GM19372 (cell line): ENCODE measurements at regions not wholly inside any gene's neighbourhood (a gene's known extent, or its start where the extent isn't known, plus 50 kb on each side); places are given as distances from the start of the nearest gene placed in this dataset.
A peak's percentile ranks its signal among the peaks of the same experiment; 100 is the strongest.
"Not testable (repeated sequence)": the region's sequence is repeated elsewhere in the genome, so short reads cannot be mapped to it uniquely, and the experiment has no call there.

Source experiments
- ATAC-seq: cut with Tn5 transposase; IDR thresholded peaks from one replicate; pipeline ENCODE4 v1.9.1; 2021; ENCODE audit warnings: mild to moderate bottlenecking, low read depth, moderate library complexity; ENCODE audit not compliant: unreplicated experiment

DNA sequence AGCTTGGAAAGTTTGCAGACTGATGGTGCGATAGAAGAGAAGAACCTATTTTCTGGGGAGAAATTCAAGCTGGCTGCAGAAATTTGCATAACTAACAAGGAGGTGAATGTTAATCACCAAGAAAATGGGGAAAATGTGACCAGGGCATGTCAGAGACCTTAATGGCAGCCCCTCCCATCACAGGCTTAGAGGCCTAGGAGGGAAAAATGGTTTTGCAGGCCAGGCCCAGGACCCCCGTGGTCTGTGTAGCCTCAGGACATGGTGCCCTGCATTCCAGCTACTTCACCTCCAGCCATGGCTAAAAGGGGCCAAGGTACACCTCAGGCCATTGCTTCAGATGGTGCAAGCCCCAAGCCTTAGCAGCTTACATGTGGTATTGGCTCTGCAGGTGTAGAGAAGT is 207.1 kb upstream of the CXorf66 start:
- no peak for ATAC-seq

DNA sequence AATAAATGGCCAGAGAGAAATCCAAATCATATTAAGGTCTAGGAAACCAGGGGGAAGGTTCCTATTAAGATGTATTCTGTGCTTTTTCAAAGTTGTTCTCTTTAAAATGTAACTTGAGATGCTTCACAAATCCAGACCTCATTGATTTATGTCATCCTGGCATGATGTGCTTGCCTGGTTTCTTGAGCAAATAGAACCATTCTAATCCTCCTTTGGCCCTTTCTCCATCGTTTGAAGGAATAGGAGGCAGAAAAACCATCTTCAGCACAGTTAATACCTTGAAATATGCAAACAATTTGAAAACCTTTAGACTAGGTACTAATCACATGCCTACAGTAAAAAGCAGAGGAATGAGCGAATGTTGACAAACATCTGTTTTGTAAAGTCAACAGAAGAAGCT is 202.2 kb upstream of the CXorf66 start:
- ATAC-seq, result no peak

DNA sequence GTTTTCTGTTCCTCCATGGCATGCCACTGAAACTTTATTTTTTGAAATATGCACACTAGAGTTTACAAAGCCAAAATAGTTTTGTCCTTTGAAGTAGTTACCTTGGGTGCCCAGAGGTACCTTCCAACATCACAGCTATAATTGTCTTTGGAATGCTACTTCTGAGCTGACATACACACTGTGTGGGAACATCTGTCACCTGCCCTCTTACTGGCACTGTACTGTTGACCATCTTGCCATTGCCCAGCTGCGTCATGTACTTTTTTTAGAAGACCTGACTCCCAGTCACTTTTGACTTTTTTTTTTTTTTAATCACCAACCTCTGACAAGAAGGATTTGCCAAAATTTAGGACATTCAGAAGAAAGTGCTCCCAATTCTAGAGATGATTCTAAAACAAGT is 200.5 kb upstream of the CXorf66 start:
- no peak for ATAC-seq

DNA sequence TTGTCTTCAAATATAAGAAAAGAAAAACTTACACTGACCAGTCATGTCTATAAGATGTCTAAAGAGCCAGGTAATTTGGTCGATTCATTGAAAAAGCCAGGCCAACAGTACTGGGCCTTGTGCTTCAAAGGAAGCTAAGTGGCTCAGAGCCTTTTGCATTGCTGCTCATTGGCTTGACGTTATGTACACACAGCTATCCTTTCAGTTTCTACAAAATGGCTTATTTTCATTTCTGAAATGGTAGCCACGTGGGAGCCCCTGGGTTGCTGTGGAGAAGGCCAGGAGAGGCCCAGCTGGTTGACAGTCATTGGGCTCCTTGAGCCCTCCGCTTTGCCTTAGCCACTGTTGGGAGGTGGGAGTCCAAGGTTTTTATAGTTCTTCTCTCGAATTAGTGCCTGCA is 199.1 kb upstream of the CXorf66 start:
- ATAC-seq, result no peak

DNA sequence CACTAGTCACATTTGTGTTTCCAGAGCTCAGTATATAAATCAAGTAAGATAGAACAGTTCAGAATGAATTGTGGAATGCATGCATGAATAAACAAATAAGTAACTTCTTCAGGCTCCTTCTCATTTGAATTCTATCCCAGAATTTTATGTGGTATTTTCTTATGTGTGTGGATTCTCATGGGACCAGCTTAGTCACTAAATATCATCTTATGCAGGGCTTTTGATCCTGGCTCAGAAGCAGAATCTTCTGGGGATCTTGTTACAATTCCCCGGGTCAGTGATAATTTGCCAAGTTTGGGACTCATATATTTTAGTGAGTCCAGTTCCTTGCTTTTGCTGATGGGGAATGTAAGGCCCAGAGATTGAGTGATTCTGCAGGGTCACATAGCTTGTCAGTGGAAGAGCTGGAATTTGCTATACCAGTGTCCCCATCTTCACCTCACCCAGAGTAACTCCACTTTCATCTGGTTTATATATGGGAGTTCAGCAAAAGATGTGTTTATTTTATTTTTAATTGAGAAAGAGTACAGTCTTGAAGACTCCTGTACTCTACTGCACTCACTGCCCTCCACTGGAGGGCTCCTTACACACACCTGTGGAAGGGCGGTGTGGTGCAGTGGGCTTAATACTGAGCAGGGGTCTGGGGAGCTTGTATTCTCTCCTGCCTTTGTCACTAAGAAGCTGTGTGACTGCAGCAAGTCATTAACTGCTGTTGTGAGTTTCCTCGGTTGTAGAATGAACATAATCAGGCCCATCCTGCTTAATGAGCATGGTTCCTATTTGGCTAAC is 198.2 kb upstream of the CXorf66 start:
- no peak for ATAC-seq

DNA sequence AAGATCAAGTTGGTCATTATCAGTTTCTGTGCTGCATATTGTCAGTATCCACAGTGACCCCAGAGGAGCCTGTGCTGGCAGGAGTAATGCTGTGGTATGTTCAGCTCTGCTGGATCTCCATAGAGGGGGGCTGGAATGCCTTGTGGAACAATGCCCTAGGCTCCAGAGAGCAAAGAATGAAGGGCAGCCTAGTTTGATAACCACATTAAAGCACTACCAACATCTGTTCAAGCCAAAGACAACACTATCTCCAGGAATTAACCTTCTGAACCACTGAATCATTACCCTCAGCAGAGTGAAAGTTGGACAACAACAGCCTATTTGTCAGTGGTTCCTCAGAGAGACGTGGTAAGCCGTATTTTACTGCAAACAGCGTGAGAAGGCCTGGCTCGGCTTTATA is 192.3 kb upstream of the CXorf66 start:
- ATAC-seq, result no peak

DNA sequence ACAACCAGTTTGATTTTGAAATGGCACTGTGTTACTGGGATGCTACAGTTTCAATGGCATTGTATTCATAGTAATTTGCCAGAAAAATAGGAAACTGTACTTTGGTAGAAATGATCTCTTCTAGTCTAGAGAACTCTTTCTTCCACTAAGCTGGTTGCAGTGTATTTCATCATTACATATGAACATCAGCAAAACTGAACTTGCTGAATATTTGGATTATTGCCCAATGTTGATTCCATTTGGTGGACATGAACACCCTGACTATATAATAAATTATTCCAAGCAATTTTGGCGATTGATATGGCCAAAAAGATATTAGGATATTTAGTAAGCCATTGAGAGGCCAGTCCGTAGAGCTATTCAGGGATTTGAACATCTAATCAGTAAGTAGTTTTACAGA is 191.8 kb upstream of the CXorf66 start:
- no peak for ATAC-seq

DNA sequence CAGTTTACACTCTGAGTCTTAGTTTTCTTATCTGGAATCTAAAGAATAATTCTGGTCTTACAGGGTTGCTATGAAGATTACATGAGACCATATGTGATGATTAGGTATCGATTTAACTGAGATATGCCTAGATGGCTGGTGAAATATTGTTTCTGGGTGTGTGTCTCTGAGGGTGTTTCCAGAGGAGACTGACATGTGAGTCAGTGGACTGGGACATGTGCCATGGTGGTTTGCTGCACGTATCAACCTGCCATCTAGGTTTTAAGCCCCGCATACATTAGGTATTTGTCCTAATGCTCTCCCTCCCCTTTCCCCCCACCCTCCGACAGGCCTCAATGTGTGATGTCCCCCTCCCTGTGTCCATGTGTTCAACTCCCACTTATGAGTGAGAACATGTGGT is 186.0 kb upstream of the CXorf66 start:
- no peak for ATAC-seq

DNA sequence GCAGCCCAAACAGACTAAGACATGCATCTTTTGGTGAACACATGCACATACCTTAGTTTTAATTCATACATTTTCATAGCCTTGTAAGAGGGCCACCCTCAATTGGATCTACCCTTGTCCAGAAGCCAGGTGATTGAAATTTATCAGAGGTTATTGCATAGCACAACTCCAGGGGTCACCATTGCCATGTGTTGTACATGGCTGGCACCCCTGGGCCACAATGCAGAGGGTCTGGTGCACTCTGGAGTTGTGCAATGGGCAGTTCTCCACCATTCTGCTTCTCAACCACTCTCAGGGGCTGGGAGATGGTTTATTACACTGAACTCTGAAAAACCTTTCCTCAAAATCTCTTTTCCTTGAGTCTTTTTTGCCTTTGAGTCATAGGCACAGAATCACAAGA is 184.4 kb upstream of the CXorf66 start:
- no peak for ATAC-seq

DNA sequence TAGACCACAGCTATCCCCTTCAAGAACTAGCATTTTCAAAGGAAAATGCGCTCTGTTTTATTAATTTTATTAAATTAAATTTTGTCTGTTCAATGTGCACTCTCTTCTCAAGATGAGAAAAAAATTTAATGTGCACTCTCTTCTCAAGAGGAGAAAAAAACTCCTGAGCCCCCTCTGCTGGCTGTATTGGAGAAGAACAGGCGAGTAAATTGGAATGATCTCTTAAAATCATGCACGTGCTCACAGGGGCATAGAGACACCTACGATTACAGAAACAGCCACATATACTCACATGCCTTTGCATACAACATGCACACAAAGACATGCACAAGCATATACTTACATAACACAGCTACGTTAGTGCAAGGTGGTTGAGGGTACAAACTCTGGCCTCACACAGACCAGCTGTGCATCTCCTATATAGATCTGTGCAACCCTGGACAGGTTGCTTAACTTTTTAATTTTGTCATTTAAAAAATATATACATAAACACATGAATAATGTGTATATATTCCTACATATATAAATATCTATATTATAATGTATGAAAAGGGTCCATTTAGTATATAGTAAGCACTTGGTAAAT is 176.2 kb upstream of the CXorf66 start:
- peak; percentile 75 for ATAC-seq

DNA sequence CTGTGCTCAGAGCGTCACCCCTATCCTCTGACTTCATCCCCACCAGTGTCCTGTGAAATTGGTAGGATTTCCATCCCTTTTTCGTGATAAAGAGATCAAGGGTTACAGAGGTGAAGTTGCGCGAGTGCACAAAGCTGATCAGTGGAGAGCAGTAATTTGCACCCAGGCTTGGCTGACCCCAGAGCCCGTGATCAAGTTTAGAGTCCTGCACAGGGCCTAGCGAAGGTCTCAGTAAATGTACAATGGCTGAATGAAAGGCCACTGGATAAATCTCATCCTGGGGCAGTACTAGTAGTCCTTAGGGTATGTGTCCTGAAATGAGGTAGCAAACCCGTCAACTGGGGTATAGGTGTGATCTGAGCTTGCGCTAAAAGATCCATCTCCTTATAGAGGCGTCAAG is 173.2 kb upstream of the CXorf66 start:
- ATAC-seq, result not testable (repeated sequence)

DNA sequence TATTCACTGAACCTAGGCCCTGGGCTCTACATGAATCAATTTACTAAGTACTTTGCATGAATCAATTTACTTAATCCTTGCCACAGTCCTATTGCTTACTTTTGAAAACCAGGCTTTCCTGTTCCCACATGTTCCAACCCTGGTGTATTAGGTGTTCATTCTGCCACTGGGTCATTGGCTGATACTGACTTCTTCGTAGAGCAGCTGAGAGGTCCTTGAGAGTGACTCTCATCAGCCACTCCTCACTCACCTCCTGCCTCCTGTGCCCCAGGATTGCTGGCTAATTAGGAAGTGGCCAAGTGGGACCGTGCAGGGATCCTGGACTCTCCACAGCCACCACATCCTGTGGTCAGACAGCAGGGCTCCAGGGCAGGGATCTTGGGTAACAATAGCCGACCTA is 172.7 kb upstream of the CXorf66 start:
- not testable (repeated sequence) for ATAC-seq

DNA sequence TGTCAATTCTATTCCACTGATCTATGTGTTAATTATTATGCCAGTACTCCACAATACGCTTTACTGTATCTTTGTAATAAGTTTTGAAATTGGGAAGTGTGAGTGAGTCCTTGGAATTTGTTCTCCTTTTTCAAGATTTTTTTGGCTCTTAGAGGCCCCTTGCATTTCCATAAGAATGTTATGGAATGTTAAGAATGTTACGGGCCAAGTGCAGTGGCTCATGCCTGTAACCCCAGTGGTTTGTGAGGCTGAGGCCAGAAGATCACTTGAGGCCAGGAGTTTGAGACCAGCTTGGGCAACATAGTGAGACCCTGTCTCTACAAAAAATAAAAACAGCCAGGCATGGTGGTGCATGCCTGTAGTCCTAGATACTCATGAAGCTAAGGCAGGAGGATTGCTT is 167.6 kb upstream of the CXorf66 start:
- ATAC-seq, result no peak

DNA sequence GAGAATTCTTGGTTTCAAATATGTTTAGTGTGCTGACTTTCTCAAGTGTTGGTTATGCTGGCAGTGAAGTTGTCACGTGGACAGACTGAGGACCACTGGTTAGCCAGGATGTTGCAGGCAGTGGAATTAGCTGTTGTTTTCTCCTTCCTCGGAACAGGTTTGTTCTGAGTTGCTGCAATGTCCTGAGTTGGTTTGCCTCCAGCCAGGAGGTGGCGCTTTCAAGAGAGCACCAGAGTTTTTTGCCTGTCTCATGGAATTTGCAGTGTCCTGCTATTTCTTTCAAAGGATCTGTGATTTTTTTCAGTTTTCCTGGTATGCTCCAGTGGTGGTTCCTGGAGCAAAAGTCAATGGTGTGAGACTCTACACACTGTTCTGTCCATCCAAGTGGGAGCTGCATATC is 158.1 kb upstream of the CXorf66 start:
- ATAC-seq, result no peak

DNA sequence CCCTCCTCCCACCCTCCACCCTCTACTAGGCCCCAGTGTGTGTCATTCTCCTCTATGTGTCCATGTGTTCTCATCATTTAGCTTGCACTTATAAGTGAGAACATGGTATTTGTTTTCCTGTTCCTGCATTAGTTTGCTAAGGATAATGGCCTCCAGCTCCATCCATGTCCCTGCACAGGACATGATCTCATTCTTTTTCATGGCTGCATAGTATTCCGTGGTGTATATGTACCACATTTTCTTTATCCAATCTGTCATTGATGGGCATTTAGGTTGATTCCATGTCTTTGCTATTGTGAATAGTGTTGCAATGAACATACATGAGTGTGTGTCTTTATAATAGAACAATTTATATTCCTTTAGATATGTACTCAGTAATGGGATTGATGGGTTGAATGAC is 148.7 kb upstream of the CXorf66 start:
- ATAC-seq, result not testable (repeated sequence)

DNA sequence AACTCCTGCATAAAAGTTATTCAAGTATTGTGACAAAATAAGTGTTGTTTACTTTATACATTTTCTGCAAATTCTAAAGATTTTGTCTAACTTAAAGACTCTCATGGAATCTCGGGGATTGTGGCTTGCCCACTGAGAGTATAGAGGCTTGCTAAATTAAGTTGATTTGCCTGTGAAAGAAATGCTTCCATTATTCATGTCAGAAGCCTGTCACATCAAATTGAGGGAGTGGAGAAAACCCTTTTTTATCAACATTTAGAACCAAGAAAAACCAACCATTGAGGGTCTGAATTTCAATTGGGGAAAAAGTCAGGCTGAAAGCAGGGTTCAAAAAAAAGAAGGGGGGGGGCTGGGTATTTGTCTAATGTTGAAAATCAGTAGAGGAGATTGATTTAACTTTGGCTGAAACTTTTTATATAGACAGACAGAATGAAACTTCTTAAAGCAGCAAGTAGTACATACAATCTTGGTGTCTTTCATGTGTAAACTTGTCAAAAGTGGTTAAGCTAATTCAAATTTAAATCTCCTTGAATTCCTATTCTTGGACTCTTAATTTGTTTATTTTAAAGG is 144.8 kb upstream of the CXorf66 start:
- no peak for ATAC-seq

DNA sequence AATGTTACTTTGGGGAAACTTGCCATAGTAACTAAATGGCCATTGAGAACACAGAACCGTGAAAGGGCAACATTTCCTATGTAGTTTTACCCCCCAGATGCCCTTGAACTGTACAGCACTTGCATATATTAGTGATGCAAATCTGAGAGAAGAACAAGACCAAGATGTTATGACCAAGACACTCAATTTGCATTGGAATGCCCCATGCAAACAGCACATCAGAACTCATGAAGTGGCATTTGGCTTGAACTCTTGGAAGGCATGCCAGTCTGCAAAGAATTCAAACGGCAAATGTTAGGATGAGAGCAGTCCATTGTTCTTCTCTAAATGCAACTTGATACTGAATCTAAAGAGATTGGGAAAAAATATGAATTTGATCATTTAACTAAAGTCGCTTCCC is 139.4 kb upstream of the CXorf66 start:
- no peak for ATAC-seq

DNA sequence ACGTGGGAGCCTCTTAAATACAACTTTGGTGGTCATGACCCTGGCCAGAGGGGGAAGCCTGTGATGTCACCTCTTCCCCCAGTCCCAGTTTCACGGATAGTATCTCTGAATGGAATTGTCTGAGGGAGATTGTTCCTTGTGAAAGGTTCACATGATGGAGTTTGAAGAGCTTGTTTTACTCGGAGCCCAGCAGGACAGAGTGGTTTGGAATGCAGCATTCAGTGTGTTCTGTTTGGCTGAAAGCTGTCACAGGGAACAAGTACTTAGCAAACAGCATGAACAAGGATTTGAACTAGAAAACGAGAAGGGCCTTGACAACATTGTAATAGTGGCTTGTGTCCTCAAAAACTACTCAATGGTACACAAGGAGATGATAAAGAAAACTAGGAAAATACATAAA is 133.9 kb upstream of the CXorf66 start:
- ATAC-seq, result no peak

DNA sequence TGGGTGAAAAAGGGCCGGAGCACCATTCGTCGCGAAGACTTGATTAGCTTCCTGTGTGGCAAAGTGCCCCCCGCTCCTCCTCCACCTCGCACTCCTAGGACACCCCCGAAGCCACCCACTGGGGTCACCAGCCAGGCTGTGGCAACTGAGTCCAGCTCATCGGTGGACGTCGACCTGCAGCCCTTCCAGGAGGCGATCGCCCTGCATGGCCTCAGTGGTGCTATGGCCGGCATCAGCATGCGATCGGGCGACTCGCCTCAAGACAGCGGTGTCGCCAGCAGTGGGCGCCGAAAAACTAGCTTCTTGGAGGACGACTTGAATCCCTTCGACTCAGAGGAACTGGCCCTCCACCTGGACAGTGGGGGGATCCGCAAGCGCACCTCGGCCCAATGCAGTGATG is 126.8 kb upstream of the CXorf66 start:
- ATAC-seq, result no peak

DNA sequence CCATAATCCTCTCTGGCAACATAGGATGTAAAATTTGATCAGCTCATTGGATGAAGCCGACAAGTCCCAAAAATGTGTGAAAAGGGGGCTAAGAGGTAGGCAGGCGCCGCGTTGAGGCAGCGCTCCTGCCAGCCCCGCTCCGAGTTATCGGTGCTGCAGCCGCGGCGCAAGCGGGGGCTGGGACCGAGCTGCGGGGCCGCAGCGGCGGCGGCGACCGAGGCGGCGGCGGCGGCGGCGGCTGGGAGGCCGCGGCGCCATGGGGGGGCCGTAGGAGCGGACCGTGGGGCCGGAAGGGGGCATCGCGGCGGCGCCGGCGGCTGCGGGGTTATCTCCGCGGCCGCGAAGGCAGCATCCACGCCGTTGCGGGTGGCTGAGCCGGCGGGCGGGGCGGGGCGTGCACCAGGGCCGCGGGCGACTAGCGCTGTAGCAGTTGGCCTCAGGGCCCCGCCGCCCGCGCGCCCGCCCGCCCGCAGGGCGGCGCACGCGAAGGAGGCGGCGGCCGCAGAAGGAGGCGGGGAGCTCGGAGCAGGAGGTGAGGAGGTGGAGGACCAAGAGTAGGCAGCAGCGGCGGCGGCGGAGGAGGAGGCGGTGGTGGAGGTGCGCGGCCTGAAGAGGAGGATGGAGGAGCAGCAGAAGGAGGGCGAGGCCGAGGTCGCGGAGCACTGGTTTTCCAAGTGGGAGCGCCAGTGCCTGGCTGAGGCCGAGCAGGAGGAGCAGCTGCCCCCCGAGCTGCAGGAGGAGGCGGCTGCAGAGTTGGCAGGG is 126.0 kb upstream of the CXorf66 start:
- no peak for ATAC-seq

DNA sequence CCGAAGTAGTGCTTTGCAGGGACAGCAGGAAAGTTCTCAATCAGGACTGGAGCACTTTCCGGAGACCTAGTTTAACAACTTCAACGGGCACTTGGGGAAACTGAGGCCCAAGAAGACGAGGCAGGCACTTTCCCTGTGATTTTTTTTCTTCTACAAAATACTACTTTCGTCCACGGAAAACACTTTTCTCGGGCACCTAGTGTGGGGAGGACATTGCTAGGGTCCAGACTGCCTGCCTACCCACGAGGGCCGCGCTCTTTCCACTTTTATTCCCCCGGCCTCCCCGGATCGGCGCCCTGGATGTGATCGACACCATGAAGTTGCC is 125.4 kb upstream of the CXorf66 start:
- no peak for ATAC-seq

DNA sequence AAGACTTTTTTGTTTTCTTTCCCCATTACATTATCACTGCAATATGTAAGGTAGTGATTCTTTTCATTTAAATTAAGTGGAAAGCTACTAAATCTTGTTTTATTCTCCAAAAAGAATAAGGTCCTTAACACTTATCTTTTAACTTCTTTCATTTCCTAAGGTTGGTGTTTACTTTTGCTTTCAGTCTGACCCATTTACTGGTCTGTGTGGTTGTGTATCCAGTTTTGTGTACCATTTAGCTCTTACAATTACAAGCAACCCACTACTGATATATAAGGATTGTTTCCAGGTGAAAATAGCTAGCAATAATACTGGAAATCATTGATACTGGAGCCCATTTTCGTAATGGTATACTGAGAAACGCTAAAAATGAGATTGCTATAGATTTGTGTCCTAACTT is 123.1 kb upstream of the CXorf66 start:
- ATAC-seq, result no peak
